GM04503 (cell line): ENCODE measurements at regions not wholly inside any gene's neighbourhood (a gene's known extent, or its start where the extent isn't known, plus 50 kb on each side); places are given as distances from the start of the nearest gene placed in this dataset.

Experiments
- DNase-seq: peaks from one replicate; pipeline ENCODE4 v3.0.0-alpha.2; 2012; ENCODE audit warnings: low read depth

DNA sequence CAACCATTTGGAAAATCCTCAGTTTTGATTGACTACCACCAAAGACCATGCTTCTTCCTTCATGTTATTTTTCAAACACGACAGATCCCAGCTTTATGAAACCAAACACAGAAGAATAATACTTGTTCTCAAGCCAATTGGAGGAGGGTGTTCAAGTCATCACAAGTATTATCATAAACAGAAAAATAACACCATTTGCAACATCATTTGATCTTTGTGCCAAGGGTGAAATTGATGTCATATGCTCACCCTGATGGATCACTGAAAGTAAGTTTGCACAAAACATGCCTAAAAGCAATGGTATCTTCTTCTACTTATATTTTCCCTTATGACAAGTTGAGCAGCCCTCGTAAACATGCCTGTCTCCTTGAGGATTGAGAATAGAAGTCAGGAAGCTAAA, 448.0 kb upstream of the ZEB2 start:
- DNase-seq, result no peak

DNA sequence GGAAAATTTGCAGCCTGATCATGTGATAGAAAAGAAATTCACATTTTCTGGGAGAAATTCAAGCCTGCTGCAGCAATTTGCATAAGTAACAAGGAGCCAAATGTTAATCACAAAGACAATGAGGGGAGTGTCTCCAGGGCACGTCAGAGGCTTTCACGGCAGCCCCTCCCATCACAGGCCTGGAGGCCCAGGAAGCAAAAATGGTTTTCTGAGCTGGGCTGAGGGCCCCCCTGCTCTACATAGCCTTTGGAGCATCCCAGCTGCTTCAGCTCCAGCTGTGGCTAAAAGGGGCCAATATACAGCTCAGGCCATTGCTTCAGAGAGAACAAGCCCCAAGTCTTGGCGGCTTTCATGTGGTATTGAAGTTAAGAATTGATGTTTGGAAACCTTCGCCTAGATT, 445.3 kb upstream of the ZEB2 start:
- DNase-seq, result no peak

DNA sequence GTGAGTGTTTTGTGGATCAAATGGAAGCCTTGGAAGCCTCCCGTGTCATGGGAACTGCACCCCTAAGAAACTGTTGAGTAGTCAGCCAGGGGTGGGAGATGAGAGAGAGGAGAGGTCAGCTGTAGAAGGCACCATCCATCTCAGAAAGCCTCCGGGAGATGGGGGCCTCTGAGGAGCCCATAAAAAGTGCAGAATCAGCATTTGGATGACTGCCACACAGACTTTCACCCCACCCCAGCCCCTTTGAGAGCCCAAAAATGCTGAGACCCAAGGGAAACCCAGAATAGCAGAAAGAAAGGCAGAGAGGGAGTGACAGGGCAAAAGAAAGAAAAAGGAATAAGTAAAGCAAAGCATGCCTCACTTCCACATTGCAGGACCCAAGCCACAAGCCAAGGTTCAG, 443.1 kb upstream of the ZEB2 start:
- DNase-seq, result no peak

DNA sequence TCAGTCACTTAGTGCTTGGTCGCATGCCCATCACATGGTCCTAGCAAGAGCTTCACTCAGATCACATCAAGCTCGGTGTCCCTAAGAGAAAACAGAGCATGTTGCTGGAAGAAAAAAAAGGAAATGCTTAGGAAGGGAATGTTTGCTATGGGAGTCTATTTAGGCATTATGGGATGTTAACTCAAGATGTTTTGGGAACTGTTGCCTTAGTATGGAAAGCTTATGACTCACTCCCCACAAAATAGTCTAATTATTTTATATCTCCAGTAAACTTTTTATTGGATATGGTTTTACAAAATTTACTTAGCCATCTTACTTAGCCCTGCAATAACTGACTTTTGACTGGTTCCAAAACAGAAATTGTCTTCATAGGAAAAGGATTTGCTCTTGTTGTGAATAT, 439.5 kb upstream of the ZEB2 start:
- DNase-seq, result no peak

DNA sequence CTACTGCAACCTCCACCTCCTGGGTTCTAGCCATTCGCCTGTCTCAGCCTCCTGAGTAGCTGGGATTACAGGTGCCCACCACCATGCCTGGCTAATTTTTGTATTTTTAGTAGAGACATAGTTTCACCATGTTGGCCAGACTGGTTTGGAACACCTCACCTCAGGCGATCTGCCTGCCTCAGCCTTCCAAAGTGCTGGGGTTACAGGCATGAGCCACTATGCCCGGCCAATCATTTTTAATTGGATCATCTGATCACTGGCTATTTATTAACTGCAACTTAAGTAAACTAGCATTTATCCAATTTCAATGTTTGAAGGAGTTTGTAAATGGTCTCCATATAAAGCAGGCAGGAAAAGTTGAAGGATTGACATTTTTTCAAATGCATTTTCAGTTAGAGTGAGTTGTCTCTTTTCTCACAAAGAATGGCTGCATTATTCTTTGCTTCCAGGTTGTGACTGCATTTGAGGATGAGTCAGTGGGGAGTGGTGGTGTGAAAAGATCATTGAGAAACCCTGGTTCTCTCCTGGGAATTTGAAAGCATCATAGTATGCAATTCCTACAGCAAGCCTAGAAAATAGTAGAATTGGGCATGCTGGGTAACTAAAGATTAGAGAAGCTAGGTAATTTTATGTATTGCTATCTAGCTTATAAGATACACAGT, 431.1 kb upstream of the ZEB2 start:
- peak; percentile 85 for DNase-seq

DNA sequence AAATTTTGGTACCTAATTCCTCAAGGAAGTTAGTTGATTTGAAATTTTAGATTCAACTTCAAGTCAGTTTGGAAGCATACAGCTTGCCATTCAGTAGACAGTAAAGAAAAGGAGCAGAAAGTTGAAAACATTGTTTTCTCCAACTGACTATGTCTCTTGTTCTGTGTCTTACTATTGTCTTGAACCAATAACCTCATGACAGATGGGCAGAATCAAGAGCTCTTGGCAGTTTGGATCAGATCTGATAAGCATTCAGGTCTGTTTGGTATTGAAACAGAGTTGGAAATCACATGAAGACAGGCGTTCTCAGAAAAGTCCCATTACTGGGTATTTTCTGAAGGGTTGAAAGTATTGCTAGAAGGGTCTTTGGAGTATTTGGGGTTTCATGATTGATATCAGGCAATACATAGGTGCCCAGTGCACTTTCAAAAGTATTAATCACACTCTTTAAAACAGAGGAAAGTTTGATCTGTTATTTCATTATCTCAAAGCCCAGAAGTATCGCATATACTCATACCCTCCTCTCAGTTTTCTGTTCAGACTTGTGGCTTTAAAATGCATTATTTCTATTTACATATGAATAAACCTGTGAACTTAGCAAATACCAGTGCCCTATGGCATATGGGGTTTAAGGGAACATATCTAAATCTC, 428.4 kb upstream of the ZEB2 start:
- no peak for DNase-seq

DNA sequence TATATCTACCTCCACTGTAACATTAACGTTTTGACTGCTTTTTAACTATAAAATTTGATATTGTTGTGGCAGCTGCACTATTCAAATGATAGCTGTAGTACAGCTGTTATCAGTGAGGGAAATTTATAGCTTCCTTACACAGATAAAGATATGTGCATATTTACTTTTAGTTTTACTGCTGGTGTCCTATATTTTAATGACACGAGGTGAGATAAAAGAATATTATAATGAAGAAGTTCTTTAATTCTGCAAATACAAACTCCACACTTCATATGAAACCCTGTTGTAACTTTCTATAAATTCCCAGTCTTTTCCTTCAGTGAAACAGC, 427.8 kb upstream of the ZEB2 start:
- DNase-seq, result no peak

DNA sequence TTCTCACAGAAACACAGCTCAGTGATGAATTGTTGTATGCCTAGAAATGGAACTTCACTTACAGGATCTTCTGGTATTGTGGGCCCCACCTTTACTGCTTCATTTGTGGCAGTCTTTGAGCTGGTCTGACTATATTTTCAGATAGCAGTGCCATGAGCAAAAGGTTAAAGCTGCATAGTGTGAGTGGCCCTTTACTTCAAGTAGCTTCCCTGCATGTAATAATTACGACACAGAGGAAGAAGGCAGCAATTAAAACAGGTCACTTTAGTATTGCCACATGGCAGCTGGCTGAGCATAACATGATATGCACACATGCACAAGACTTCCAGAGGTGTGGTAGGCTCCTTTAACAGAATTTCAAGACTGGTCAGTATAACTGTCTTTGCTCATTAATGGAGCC, 426.3 kb upstream of the ZEB2 start:
- no peak for DNase-seq

DNA sequence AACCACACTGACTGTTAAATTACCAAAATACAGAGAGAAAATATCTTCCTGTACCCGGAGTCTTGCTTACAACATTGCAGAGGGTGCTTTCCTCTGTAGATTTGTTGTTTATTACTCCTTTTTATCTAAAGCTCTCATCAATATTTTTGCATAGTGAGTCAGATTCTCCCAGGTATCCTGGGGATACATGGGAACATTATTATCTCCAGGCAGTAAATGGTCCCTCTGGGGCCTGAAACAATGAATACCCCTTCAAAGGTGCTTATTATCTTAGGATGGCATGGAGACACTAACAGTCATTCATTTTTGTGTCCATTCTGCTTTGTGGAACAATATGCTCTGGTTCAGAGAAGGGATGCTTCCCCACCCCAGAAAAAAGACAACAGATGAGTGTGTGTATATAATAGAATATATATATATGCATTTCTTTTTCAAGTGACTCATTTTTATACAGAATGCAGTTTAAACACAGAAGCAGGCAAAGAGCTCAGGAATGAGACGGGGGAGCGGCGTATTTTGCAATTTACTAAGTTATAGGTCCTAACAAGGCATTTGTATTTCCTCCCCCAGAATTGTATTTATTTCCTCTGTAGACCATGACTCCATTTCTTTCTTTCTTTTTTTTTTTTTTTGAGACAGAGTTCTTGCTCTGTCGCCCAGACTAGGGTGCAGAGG, 424.8 kb upstream of the ZEB2 start:
- DNase-seq, result no peak

DNA sequence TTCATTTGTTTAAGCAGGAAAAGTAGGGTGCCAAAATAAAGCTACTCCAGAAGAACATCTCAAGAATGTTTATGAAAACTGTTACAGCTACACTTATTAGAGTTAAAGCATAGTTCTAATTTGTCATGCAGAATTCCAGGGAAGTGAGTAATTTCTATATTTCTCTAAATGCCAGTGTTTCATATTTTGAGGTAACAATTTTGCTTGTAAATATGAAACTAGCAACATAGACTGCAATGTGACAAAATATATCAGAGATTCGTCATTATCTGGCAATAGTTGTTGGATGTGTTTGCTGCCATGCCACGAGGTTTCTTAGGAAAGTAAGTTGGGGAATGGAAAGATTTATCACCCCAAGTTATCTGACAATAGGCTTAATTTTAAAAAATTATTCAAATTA, 424.1 kb upstream of the ZEB2 start:
- peak; percentile 50 for DNase-seq

DNA sequence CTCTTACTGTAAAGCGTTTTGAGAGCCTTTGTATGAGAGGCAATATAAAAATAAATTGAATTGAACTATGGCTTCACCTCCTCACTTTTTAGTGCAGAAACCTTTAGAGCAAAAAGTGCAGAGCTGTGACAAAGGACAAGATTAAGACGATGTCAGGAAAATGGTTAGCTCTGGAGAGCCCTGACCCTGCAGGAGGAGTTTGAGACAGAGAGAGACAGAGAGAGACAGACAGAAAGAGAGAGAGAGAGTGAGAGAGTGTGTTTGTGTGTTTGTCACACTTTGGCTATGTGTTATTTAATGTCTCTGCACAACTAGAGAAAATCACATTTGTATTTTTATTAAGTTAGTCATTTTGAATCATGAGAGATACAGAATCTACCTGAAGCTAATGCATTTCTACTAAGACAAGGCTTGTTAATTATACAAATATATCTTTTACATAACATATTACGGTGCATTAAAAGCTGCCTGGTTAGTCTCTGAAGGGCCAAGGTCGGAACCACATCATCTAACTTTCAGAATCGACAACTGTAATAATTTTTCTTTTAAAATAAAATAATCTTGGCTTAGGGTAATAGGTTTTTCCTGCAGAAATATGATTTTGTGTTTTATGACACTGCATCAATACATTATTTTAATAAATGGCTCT, 423.5 kb upstream of the ZEB2 start:
- DNase-seq, result no peak

DNA sequence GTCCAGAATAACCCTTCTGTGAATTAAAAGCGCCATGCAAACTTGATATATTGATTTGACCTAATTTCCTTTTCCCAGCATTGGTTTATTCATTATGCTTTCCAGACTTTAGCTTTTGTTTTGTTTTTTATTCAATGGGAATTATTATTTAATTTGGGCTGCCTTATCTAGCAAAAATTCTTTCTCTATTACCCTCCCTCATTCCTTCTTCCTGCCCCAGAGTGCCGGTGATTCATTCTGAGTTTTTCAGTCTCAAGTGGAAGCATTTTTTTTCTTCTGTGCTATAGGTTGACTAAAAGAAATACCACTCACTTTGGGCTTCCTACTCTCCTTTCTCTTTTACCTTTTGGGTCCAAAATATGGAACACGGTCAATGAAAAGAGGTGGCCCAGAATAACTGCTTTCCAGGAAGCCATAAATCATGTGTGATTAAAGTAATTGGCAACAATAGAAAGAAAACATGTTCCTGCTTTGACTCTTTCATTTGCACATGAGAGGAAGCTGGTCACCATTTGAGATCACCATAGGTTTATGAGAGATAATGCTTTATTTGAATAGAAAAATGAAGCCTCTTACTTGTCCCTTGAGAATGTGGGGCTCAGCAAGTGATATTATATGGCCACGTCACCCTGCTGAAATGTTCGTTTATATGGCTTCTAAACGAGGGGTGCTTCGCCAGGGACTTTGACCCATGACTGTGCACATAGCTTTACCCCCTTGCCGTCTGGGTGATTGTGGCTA, 422.8 kb upstream of the ZEB2 start:
- DNase-seq, result no peak

DNA sequence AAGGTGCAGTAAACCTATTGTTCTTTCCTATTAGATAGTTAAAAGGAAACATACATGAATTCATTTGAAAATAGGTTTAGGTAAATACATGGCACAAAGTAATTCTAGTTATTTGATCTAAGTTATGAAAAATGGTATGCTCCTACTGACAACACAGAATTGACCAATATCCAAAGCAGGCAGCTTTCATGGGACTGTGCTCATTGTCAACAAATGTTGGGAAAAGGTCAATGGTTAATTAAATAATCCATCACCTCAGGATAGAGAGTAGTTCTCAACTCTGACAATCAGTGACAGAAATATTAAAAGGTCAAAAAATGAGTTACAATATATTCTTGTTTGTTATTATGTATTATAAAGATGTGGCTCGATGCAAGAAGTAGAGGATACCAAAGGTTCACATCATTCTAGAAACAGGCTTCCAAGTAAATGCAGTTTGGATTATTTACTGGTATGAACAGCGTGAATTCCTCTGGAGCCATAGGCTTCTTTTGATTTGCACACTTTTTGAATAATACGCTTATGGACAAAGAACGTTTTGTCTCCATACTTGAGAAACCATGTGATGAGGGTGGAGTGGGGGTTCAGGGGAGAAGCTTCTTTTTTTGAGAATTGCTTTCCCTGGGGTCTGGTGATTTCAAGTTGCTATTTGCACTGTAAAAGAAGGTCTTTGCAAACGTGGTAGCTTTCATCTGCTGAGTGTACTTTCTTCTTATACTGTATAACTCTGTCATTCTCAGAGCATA, 422.0 kb upstream of the ZEB2 start:
- DNase-seq, result no peak

DNA sequence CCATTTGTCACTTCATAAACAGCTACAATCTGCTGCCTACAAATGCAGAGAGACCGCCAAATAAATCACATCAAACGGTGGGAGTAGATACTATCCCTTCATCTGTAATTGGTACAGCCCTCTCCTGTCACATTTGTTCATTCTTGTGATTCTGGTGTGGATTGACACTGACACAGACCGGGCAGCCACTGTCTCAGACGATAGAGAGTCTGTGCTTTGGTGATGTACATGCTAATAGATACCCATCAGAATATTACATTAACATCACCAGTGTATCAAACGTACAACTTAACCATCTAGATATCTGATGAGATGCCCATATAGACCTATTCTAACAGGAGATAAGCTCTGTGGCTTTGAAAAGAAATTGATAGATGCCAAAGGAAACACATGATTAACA, 419.7 kb upstream of the ZEB2 start:
- no peak for DNase-seq

DNA sequence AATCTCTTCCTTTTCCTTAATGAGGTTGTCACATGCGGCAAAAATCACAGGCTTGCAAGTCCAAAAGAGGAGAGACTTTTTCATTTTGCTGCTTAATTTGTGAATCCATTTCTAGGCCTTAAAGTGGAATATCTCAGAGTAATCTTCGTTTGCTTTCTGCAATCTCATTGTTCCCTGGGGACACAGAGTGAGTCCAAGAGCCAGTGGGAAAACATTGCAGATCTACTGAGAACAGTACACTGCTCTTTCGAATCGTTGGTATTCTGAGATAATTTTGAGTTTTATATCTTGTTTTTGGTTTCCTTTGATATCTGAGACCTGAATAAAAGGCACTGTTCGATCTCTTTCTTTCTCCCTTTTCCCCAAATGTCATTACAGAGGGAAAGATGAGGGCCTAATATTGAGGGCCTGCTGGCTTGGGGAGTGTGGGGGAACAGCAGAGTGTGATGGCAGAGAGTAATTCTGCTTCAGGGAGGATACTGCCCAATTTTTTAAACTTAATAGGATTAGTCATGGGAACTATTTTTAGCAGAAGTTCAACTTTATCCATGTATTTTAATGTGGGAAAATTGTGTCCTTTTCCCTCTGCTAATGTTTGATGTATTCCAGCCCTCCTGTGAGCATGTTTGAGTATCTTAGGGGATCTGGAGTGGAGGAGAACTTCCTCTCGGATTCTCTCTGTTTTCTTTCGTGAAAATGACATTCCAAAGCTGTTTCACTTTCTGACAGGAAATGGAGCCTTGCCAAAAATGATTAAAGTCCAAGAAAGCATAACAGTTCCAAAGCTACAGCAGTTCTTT, 418.2 kb upstream of the ZEB2 start:
- DNase-seq, result no peak

DNA sequence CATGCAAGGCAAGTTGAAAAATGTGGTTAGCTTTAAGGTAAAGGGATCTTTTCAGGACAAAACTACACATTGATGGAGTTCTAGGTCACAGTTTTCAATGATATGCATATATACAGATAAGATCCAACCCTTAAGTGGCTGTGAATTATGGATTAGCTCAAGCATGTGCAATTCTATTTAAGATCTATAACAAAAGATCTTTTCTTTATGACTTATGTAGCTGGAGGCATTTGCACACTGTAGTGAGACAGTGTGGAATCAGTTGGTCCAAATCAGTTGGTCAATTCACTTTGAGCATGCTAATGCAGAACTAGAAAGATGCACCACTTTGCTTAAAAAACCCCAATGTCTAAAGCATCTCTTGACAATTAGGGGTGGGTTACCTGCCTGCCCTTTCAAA, 417.1 kb upstream of the ZEB2 start:
- DNase-seq, result no peak

DNA sequence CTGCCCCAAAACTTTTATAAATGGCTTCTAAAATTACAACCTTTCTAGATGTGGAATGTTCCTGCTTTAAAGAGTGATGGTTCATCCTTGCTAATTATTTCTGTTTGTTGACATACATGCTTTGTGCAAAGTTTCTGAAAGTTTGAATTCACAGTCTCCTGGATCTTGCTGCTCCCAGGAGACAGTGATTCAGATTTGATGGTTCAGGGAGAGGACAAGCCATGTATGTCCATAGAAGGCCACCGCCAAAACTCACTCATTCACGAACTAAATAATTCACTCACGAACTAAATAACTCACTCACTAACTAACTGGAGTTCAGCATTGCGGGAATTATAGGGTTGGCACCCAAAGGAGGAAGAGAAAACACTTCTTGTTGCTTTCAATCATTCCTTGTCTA, 416.5 kb upstream of the ZEB2 start:
- no peak for DNase-seq

DNA sequence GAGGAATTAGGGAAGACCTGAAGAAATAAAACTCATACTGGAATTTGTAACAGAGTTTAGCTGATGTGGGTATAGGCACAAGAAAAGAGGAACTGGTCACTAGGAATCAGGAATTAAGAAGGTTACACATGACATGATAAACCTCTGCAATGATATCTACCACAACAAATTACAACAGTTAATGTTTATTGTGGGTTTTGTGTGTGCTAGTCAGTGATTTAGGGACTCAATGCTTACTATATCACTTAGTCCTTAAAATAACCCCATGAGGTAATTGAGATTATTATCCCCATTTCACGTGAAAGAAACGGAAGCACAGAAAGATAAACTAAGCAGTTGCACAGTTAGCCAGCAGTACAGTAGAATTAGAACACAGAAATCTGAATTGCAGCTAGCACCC, 415.8 kb upstream of the ZEB2 start:
- no peak for DNase-seq

DNA sequence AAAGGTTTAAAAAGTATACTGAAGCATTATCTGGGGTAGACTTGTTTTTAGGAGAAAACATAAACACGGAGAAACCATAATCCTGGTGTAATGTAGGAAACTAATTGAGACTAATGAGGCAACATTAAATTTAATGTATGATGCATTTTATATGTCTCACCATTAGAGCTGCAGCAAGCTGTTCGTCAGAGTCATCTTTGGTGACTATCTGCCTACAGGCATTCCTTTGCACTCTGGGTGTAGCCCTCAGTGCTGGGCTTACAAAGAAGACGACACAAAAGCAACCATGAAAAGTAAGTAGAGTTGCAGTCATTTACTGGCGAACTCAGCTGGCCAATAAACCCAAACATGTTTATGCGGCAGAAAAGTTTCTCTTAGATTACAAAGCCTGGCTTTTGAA, 415.3 kb upstream of the ZEB2 start:
- no peak for DNase-seq

DNA sequence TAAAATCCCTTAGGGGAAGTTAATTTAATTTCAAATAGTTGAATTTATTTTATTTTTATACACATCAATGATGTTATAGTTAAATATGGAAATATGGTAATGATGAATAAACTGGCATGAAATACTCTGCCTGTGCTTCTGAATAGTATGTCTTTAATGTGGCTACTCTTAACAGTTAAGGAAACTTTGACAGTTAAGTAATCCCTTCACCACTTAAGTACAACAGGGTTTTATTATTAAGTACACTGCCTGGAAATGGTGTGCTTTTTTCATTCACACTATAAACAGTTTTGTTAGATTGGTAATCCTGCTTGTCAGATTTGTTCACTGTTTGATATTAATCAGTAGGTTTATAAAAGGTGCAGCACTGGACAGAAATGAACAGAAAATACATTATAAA, 412.0 kb upstream of the ZEB2 start:
- no peak for DNase-seq

DNA sequence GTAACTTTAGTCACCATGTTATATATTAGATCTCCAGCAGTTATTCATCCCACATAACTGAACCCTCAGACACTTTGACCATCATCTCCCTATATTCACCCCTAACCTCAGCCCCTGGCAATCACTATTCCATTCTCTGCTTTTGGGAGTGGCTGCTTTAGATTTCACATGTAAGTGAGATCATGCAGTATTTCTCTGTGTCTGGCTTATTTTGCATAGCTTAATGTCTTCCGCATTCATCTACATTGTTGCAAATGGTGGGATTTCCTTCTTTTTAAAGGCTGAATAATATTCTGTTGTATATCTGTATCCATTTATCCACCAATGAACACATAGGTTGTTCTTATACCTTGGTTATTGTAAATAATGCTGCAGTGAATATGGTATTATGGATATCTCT, 411.6 kb upstream of the ZEB2 start:
- no peak for DNase-seq
